Left ventricle myocardium superior (tissue), 1 donor: ENCODE measurements at regions not wholly inside any gene's neighbourhood (a gene's known extent, or its start where the extent isn't known, plus 50 kb on each side); places are given as distances from the start of the nearest gene placed in this dataset.
"Not testable (repeated sequence)": the region's sequence is repeated elsewhere in the genome, so short reads cannot be mapped to it uniquely, and the experiment has no call there.

ENCODE experiments used
- ATAC-seq: fragments of 200-7000 bp; cut with Tn5 transposase; one replicate; pipeline ENCODE4 v1.9.1; 2020; ENCODE audit warnings: mild to moderate bottlenecking, moderate library complexity
- DNase-seq: peaks from one replicate; pipeline ENCODE4 v3.0.0-alpha.2; 2020
- intact Hi-C: fragments of 100-400 bp; cut with micrococcal nuclease; formaldehyde crosslinking; loops from one replicate; pipeline ENCODE4 v1.11.0; 2022
- donor health status: DM: no; HTN: yes; CAD: no; lungs with severe emphysema.

DNA sequence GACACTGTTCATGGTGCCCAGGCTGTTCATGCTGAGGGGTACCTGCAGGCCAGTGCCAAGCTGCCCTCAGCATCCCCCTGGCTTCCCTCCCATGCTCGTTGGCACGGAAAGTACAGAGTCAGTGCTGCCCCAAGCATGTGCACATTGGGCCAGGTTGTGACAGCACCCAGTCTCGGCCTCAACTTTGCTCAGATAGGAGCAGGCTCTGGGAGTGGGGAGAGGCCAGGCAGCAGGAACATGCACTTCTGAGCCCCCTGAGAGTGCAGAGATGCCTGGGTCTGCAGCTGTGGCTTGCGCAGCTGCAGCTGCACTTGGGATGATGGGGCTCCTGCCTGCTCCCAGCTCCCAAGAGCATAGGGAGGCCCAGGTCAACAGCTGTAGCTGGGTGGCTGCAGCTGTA is 966.4 kb upstream of the NCAM2 start:
- DNase-seq = no peak
- intact Hi-C loops = no loop called here
- no peak for ATAC-seq

GRCh38 chr21:20040768-20041167 is 957.4 kb upstream of the NCAM2 start:
- ATAC-seq (no peak), DNase-seq (no peak)
- intact Hi-C loops = no loop called here

GRCh38 chr21:20045197-20045596 is 953.0 kb upstream of the NCAM2 start:
- ATAC-seq = no peak
- intact Hi-C loops = no loop called here
- no peak for DNase-seq

DNA sequence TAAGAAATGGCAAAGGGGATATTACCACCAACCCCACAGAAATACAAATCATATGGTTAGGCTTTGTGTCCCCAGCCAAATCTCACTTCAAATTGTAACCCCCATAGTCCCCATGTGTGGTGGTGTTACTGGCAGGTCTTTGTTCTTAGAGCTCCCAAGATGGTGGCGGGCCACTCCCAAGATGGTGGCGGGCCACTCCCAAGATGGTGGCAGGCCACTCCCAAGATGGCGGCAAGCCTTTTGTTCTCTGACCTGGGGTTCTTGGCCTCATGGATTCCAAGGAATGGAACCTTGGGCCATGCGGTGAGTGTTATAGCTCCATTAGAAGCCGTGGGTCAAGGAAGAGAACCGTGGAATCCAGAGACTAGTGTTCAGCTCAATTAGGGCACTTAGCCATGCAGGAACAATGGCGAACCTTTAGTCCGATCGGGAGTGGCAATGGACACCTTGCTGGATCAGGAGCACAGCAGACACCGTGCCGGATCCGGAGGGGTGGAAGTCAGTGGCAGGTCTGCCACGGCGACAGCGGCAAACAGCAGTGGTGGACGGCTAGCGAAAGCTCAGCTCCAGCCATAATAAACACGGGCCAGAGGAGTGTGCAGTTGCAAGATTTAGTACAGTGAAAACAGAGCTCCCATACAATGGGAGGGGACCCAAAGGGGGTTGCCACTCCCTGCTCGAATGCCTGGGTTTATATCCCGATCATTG is 949.9 kb upstream of the NCAM2 start:
- intact Hi-C loops, DNase-seq, ATAC-seq: not testable (repeated sequence)

DNA sequence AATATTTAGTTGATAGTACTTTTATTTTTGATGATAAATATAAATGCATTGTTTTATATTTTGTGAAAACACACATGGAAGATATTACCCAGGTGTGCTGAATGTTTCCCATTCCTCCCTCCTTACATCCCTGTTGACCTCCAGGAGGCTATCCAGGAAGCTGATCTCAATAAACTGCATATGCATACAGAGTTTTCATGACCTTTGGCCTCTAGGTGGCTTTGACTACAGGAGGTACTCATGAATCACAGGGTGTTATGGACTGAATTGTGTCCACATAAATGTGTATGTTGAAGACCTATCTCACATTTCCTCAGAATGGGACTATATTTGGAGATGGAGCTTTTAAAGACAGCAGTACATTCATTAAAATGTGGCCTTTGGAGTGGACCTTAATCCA is 914.9 kb upstream of the NCAM2 start:
- no peak for DNase-seq

GRCh38 chr21:20083925-20084324 is 914.3 kb upstream of the NCAM2 start:
- intact Hi-C loops = no loop called here
- ATAC-seq (no peak), DNase-seq (no peak)

More for the DNA sequence above, 914.9 kb upstream of the NCAM2 start:
- intact Hi-C loops = no loop called here
- ATAC-seq = no peak

- DNase-seq = no peak
- no peak for ATAC-seq
- intact Hi-C loops = no loop called here
Measured at GRCh38 chr21:20086508-20086907, 911.7 kb upstream of the NCAM2 start.

GRCh38 chr21:20106368-20106767 is 891.8 kb upstream of the NCAM2 start:
- no peak for ATAC-seq
- intact Hi-C loops = no loop called here
- no peak for DNase-seq

- intact Hi-C loops = no loop called here
- no peak for ATAC-seq
Measured at GRCh38 chr21:20108016-20108415, 890.2 kb upstream of the NCAM2 start.

DNA sequence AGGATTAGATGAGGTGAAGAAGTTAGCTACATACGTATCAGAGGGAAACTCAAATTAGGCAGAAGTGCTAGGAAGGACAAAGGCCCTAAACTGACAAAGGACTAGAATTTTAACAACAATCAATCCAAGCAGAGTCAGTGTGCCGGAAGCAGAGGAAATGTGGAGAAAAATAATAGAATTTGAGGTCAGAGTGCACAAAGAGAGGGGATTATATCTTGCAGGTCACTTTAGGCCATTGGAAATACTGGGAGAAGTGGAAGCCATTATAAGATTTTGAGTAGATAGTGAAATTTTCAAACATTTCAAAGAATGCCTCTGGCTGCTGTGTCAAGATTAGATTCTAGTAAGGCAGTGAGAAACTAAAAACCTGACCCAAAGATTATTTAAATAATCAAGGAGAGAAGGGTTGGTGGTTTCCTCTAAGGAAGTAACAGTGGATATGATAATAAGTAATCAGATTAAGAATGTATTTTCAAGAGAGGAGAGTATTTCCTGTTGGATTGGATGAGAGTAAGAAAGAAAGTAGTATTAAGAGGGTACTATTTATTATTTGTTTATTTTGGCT is 889.2 kb upstream of the NCAM2 start:
- ATAC-seq (no peak), DNase-seq (no peak)
- intact Hi-C loops = no loop called here

More at GRCh38 chr21:20108016-20108415, 890.2 kb upstream of the NCAM2 start:
- DNase-seq = no peak

- no peak for DNase-seq
- no peak for ATAC-seq
- intact Hi-C loops = no loop called here
Measured at GRCh38 chr21:20110368-20110767, 887.8 kb upstream of the NCAM2 start.

DNA sequence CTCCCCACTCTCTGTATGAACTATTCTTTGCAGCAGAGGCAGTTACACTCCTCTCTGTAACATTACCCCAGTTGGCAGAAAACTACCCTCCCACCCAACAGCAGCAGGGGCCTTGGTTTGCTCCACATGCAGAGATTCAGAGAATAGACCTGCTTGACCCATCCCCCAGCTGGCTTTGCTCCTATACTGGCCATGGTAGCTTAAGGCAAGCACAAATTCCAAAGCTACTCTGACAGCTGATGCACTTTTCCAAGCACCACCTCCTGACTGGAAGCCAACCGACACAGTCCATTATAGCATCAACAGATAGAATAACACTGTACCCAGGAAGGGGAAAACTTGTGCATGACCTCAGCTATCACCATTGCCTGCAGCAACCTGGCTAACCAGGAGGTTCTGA is 846.5 kb upstream of the NCAM2 start:
- no peak for DNase-seq
- no peak for ATAC-seq
- intact Hi-C loops = no loop called here

DNA sequence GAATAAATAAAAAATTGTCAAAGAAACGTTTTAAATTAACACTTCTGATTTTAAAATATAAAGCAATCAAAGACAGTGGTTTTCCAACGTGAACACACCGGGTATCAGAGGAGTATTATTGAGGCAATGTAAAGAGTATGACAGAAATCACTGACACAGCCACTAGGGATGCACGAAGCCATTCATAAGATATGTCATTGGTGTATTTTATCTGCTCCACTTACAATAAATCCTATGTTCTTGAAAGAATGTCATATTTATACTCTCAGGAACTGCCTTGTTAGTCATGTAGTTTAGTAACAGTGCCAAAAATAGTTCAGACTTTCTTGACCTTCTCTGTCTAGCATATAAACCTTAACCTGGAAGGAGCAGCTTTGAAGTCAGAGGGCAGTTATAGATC is 835.0 kb upstream of the NCAM2 start:
- ATAC-seq = no peak
- DNase-seq = no peak
- intact Hi-C loops = no loop called here

DNA sequence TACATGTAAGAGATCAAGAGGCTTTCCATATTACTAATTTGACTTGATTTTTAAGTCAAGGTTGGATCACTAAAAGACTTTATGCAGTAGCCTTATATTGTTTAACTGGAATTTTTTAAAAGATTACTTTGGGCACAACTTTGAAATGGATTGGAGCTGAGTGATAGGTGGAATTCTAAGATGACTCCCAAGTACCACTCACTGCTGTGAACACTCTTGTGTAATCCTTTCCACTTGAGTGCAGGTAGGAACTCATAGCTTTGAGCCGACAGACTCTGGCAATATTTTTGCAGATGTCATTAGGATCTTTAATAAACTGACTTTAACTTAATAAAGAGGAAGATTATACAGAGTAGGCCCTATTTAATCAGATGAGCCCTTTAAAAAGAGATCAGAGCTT is 831.1 kb upstream of the NCAM2 start:
- ATAC-seq = no peak
- DNase-seq = no peak
- intact Hi-C loops = no loop called here

DNA sequence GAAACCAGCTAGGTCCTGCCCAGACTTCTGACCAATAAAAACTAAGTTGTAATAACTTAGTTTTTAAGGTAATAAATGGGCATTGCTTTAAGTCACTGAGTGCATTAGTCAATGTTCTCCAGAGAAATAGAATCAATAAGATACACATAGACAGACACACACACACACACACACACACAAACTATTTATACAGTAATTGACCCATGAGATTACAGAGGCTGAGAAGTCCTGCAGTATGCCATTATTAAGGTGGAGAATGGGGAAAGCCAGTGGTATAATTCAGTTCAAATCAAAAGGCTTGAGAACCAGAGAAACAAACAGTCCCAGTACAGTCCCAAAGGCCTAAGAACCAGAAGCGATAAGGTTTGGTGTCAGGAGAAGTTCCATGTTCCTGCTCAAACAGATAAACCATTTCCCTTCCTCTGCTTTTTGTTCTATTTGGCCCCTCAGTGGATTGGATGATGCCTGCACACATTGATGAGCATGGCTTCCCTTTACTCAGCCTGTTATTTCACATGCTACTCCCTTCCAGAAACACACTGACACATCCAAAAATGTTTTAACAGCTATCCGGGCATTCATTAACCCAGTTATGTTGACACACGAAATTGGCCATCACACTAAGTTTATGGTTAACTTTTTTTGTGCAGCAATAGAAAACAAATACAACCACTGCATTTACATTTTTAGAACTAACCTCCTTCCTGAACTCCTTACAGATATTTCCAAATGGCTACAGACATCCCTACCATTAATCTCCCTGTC is 828.2 kb upstream of the NCAM2 start:
- no peak for DNase-seq
- intact Hi-C loops = no loop called here
- no peak for ATAC-seq

DNA sequence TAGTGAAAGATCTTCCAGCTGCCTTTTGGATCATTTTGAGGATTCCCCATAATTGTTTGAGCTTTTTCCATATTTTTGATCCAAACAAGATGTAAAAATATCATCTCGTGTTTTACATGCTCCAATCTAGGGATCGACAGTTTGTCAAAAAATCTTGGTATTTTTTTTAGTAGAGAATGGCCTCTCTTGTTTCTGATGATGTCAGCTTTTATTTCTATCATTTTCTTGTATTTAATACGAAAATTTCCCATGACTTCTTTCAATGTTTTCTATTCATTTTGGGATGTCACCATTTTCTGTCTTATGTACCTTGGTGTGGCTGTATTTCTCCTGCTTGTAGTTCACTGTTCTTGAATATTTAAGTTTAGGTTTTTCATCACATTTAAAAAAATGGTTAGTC is 812.0 kb upstream of the NCAM2 start:
- ATAC-seq (no peak), DNase-seq (no peak)
- intact Hi-C loops = no loop called here

- intact Hi-C loops = no loop called here
- ATAC-seq = no peak
- no peak for DNase-seq
Measured at GRCh38 chr21:20187028-20187427, 811.2 kb upstream of the NCAM2 start.

GRCh38 chr21:20201323-20201722 is 796.9 kb upstream of the NCAM2 start:
- DNase-seq, ATAC-seq, intact Hi-C loops: not testable (repeated sequence)

- no peak for ATAC-seq
- no peak for DNase-seq
- intact Hi-C loops = no loop called here
Measured at GRCh38 chr21:20207335-20207734, 790.9 kb upstream of the NCAM2 start.

GRCh38 chr21:20215959-20216358 is 782.2 kb upstream of the NCAM2 start:
- ATAC-seq (no peak), DNase-seq (no peak)
- intact Hi-C loops = no loop called here

- intact Hi-C loops = no loop called here
- ATAC-seq (no peak), DNase-seq (no peak)
Measured at GRCh38 chr21:20220586-20220985, 777.6 kb upstream of the NCAM2 start.
